HepG2 (cell line): ENCODE measurements at regions not wholly inside any gene's neighbourhood (a gene's known extent, or its start where the extent isn't known, plus 50 kb on each side); places are given as distances from the start of the nearest gene placed in this dataset.

Experiments
- ATAC-seq: fragments of 200-7000 bp; cut with Tn5 transposase; 3 replicates; pipeline ENCODE4 v1.9.1; 2020; ENCODE audit warnings: mild to moderate bottlenecking, moderate library complexity
- BruUV-seq: library from RNA; stranded (reverse); fragments of 400-500 nt; replicated peaks from 2 replicates; lab custom pipeline; 2021; lab: Mats Ljungman, UMichigan
- CTCF ChIA-PET: fragments of 300-600 bp; formaldehyde crosslinking; extraction: SDS; loops from one replicate; lab custom pipeline; 2021; ENCODE audit warnings: low total read pairs, inconsistent platforms, low intra/inter-chr PET ratio; lab: Yijun Ruan, JAX
- POLR2A ChIA-PET: fragments of 350-600 bp; sonication (Branson Sonifier 250); formaldehyde crosslinking; loops from one replicate; lab custom pipeline; 2020; ENCODE audit warnings: antibody characterized with exemption, inconsistent platforms; lab: Yijun Ruan, JAX
- DNase-seq: peaks from one replicate; pipeline ENCODE4 v3.0.0-alpha.2; 2015; ENCODE audit warnings: low spot score
- FAIRE-seq: peaks from 3 replicates; lab custom pipeline; 2011; peaks lifted over from hg19 to GRCh38; lab: Jason Lieb, UNC
- H2AFZ ChIP-seq: one replicate; pipeline ENCODE4 v1.6.1; 2011; ENCODE audit warnings: low read length, inconsistent platforms
- H3K27ac ChIP-seq: fragments of 300-600 bp; 3 replicates; pipeline ENCODE4 v1.8.0; 2011; ENCODE audit warnings: mixed run types, mild to moderate bottlenecking, mixed read lengths, low read length, inconsistent platforms; ENCODE audit not compliant: insufficient read depth; ENCODE audit errors: extremely low read length
- H3K27me3 ChIP-seq, 2 experiments: fragments of 200-600 bp in 1 of 2; 2 replicates in 1 of 2; 3 replicates in 1 of 2; pipeline versions ENCODE4 v1.6.0 to v1.8.0; 2011; ENCODE audit warnings: low read length in 2 of 2, mild to moderate bottlenecking in 2 of 2, moderate library complexity in 2 of 2, inconsistent platforms in 1 of 2; ENCODE audit not compliant: insufficient read depth in 2 of 2, control insufficient read depth in 1 of 2
- H3K36me3 ChIP-seq, 2 experiments: fragments of 200-600 bp in 1 of 2; replicated peaks in 1 of 2; 2 replicates in 1 of 2; 3 replicates in 1 of 2; pipeline versions ENCODE4 v1.5.1 to v1.8.0; 2011; ENCODE audit warnings: low read length in 2 of 2, inconsistent platforms in 1 of 2; ENCODE audit not compliant: insufficient read depth in 2 of 2, control insufficient read depth in 1 of 2
- H3K4me1 ChIP-seq: 2 replicates; pipeline ENCODE4 v1.5.1; 2012; ENCODE audit warnings: low read length, inconsistent platforms; ENCODE audit not compliant: insufficient read depth
- H3K4me2 ChIP-seq: 2 replicates; pipeline ENCODE4 v1.6.0; 2011; ENCODE audit warnings: low read depth, low read length, inconsistent platforms
- H3K4me3 ChIP-seq, 3 experiments: fragments of 200-600 bp in 1 of 3; sonication (generic), shearing (Covaris generic) in 1 of 3; replicated peaks in 1 of 3; 2 replicates each; pipeline ENCODE4 v1.5.1; 2011 to 2016; ENCODE audit warnings: low read length in 3 of 3, inconsistent platforms in 2 of 3, low read depth in 2 of 3, mild to moderate bottlenecking in 2 of 3, control low read depth in 1 of 3, mixed read lengths in 1 of 3; ENCODE audit not compliant: insufficient read depth in 1 of 3
- H3K79me2 ChIP-seq: one replicate; pipeline ENCODE4 v1.6.1; 2011; ENCODE audit warnings: low read length, inconsistent platforms; ENCODE audit not compliant: insufficient read depth
- H3K9ac ChIP-seq: 2 replicates; pipeline ENCODE4 v1.6.0; 2011; ENCODE audit warnings: mild to moderate bottlenecking, low read depth, low read length, inconsistent platforms; ENCODE audit not compliant: insufficient read depth
- H3K9me3 ChIP-seq: 2 replicates; pipeline ENCODE4 v1.5.1; 2012; ENCODE audit warnings: mild to moderate bottlenecking, low read length
- H4K20me1 ChIP-seq: 2 replicates; pipeline ENCODE4 v1.6.0; 2011; ENCODE audit warnings: inconsistent platforms, mild to moderate bottlenecking, low read length, moderate library complexity; ENCODE audit not compliant: insufficient read depth
- JDP2 ChIP-seq: sonication (generic); formaldehyde crosslinking; IDR thresholded peaks from 2 replicates; pipeline ENCODE4 v1.8.1; 2022; ENCODE audit warnings: missing genetic modification reagents, borderline replicate concordance
- KLF9 ChIP-seq: IDR thresholded peaks from 2 replicates; pipeline ENCODE4 v1.6.1; 2016; ENCODE audit warnings: low read depth
- KMT2A ChIP-seq: sonication (generic); formaldehyde crosslinking; IDR thresholded peaks from 2 replicates; pipeline ENCODE4 v1.4.0; 2020; ENCODE audit warnings: missing genetic modification reagents
- MBNL3 ChIP-seq: fragments of 250-450 bp; sonication (Bioruptor Pico); conservative IDR thresholded peaks from 2 replicates; pipeline ENCODE4 v1.8.0; 2022; ENCODE audit warnings: mild to moderate bottlenecking, inconsistent platforms
- NR2C2 ChIP-seq: sonication (generic); formaldehyde crosslinking; IDR thresholded peaks from 2 replicates; pipeline ENCODE4 v1.4.0; 2020; ENCODE audit warnings: missing genetic modification reagents, mild to moderate bottlenecking, moderate library complexity, borderline replicate concordance
- PCBP1 ChIP-seq: fragments of 200-400 bp; formaldehyde crosslinking; IDR thresholded peaks from 2 replicates; pipeline ENCODE4 v1.6.1; 2017; ENCODE audit warnings: mild to moderate bottlenecking, low read depth, low read length, borderline replicate concordance
- PLRG1 ChIP-seq: fragments of 450-650 bp; conservative IDR thresholded peaks from 2 replicates; pipeline ENCODE4 v1.6.1; 2016
- RFX5 ChIP-seq: IDR thresholded peaks from 2 replicates; pipeline ENCODE4 v1.6.1; 2011; ENCODE audit warnings: low read depth, low read length, improper control_type of control experiment
- SOX6 ChIP-seq, 2 experiments: fragments of 450-650 bp in 1 of 2; sonication (generic) in 1 of 2; formaldehyde crosslinking in 1 of 2; IDR thresholded peaks; 2 replicates each; pipeline versions ENCODE4 v1.4.0 to v1.6.1; 2017 to 2020; ENCODE audit warnings: antibody characterized with exemption in 1 of 2, mild to moderate bottlenecking in 1 of 2, missing genetic modification reagents in 1 of 2
- TCF7L2 ChIP-seq: IDR thresholded peaks from 2 replicates; pipeline ENCODE4 v1.6.1; 2011; ENCODE audit warnings: mild to moderate bottlenecking, low read depth, low read length, moderate library complexity
- ZFP1 ChIP-seq: IDR thresholded peaks from 2 replicates; pipeline ENCODE4 v1.6.1; 2016
- ZNF230 ChIP-seq: sonication (generic); formaldehyde crosslinking; IDR thresholded peaks from 2 replicates; pipeline ENCODE4 v1.4.0; 2020; ENCODE audit warnings: mild to moderate bottlenecking, missing genetic modification reagents
- ZNF468 ChIP-seq: sonication (generic); formaldehyde crosslinking; IDR thresholded peaks from 2 replicates; pipeline ENCODE4 v1.8.0; 2022; ENCODE audit warnings: mild to moderate bottlenecking, moderate library complexity, missing genetic modification reagents
- ZNF720 ChIP-seq: sonication (generic); formaldehyde crosslinking; IDR thresholded peaks from 2 replicates; pipeline ENCODE4 v1.4.0; 2020; ENCODE audit warnings: missing genetic modification reagents
- ZSCAN12 ChIP-seq: sonication (generic); formaldehyde crosslinking; IDR thresholded peaks from 2 replicates; pipeline ENCODE4 v1.9.0; 2021; ENCODE audit warnings: mild to moderate bottlenecking, missing genetic modification reagents
- ZSCAN20 ChIP-seq: sonication (generic); formaldehyde crosslinking; IDR thresholded peaks from 2 replicates; pipeline ENCODE4 v1.4.0; 2020; ENCODE audit warnings: missing genetic modification reagents, mild to moderate bottlenecking, borderline replicate concordance
- ZSCAN25 ChIP-seq: sonication (generic); formaldehyde crosslinking; IDR thresholded peaks from 2 replicates; pipeline ENCODE4 v1.8.0; 2022; ENCODE audit warnings: mild to moderate bottlenecking, missing genetic modification reagents
- WGBS: methylation state at CpG from one replicate; pipeline ENCODE4 v1.1.6; 2017; ENCODE audit warnings: low lambda C conversion rate; 5-methylcytosine and 5-hydroxymethylcytosine counted together
- in situ Hi-C: cut with HindIII; loops from 2 replicates; pipeline ENCODE4 v1.10.0; 2017; ENCODE audit warnings: low pct_unique_long_range_greater_than_20kb; ENCODE audit not compliant: extremely low pct_ligation_motif_present
- intact Hi-C: fragments of 100-400 bp; cut with micrococcal nuclease; formaldehyde crosslinking; loops from one replicate; pipeline ENCODE4 v1.10.0; 2022; ENCODE audit not compliant: unreplicated experiment
- TF ChIP-seq, protein P1 (sequence below): sonication (generic); formaldehyde crosslinking; IDR thresholded peaks from 2 replicates; pipeline ENCODE4 v1.5.0; 2020; ENCODE audit warnings: mild to moderate bottlenecking, missing genetic modification reagents
- TF ChIP-seq, protein P2 (sequence below): sonication (generic); formaldehyde crosslinking; IDR thresholded peaks from 2 replicates; pipeline ENCODE4 v1.9.0; 2021; ENCODE audit warnings: missing genetic modification reagents, mild to moderate bottlenecking, borderline replicate concordance

DNA sequence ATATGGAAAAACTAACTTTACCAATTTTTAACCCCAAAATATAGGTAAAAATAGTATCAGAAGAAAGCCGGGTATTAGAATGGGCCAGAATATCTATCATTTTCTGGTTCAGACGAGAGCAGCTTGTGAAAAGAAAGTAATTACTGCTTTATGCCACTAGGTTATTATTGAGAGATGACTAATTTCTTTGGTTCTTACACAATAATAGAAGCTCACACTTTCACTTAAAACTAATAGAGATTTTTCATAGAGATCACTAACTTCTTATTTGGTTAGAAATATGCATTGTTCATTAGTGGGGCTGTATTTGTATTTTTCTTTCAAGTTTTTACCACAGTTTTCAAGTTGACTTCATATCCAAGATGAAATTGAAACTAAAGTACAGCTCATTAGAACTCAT lies 1241.2 kb upstream of the FLRT2 start:
- BruUV-seq: no TSS peak
- H3K36me3 ChIP-seq: no peaks in the 10 kb centered on the region
- ChIA-PET POLR2A (no interaction called here), CTCF (no interaction called here)
- whole genome bisulfite sequencing: 2% methylated on average over 2 of the region's 2 CpGs
- no peaks in the 10 kb centered on the region for H3K4me1 ChIP-seq
- no peaks in the 10 kb centered on the region for H3K79me2 ChIP-seq
- no peak overlapping the region for H3K27ac ChIP-seq
- no peak overlapping the region for H2AFZ ChIP-seq
- H3K9me3 ChIP-seq: peaks cover 93% of the 10 kb centered on the region
- intact Hi-C loops: no loop called here
- FAIRE-seq: no peak
- H3K4me2 ChIP-seq: no peak overlapping the region
- H4K20me1 ChIP-seq: no peaks in the 10 kb centered on the region
- H3K9ac ChIP-seq: no peak overlapping the region
- TF ChIP-seq NR2C2 (CRISPR knock-in tag) (no peak), KMT2A (CRISPR knock-in tag) (no peak), PCBP1 (no peak), ZFP1 (CRISPR knock-in tag) (no peak), MBNL3 (no peak), KLF9 (CRISPR knock-in tag) (no peak), ZSCAN20 (CRISPR knock-in tag) (no peak), ZNF468 (CRISPR knock-in tag) (no peak), ZSCAN25 (CRISPR knock-in tag) (no peak), SOX6 (IDR thresholded peaks at IDR 0.05) (no peak), SOX6 (CRISPR knock-in tag; IDR thresholded peaks at IDR 0.05) (no peak), TCF7L2 (no peak), RFX5 (no peak), JDP2 (CRISPR knock-in tag) (no peak), ZNF720 (CRISPR knock-in tag) (no peak), ZSCAN12 (no peak), PLRG1 (no peak), ZNF230 (no peak)
- TF ChIP-seq, protein P1, sequence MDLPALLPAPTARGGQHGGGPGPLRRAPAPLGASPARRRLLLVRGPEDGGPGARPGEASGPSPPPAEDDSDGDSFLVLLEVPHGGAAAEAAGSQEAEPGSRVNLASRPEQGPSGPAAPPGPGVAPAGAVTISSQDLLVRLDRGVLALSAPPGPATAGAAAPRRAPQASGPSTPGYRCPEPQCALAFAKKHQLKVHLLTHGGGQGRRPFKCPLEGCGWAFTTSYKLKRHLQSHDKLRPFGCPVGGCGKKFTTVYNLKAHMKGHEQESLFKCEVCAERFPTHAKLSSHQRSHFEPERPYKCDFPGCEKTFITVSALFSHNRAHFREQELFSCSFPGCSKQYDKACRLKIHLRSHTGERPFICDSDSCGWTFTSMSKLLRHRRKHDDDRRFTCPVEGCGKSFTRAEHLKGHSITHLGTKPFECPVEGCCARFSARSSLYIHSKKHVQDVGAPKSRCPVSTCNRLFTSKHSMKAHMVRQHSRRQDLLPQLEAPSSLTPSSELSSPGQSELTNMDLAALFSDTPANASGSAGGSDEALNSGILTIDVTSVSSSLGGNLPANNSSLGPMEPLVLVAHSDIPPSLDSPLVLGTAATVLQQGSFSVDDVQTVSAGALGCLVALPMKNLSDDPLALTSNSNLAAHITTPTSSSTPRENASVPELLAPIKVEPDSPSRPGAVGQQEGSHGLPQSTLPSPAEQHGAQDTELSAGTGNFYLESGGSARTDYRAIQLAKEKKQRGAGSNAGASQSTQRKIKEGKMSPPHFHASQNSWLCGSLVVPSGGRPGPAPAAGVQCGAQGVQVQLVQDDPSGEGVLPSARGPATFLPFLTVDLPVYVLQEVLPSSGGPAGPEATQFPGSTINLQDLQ (CRISPR knock-in tag): no peak
- TF ChIP-seq, protein P2, sequence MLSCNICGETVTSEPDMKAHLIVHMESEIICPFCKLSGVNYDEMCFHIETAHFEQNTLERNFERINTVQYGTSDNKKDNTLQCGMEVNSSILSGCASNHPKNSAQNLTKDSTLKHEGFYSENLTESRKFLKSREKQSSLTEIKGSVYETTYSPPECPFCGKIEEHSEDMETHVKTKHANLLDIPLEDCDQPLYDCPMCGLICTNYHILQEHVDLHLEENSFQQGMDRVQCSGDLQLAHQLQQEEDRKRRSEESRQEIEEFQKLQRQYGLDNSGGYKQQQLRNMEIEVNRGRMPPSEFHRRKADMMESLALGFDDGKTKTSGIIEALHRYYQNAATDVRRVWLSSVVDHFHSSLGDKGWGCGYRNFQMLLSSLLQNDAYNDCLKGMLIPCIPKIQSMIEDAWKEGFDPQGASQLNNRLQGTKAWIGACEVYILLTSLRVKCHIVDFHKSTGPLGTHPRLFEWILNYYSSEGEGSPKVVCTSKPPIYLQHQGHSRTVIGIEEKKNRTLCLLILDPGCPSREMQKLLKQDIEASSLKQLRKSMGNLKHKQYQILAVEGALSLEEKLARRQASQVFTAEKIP (CRISPR knock-in tag): no peak
- ATAC-seq: no peak
- in situ Hi-C loops: no loop called here
- H3K4me3 ChIP-seq: no peak overlapping the region
- no peaks in the 10 kb centered on the region for H3K27me3 ChIP-seq
- DNase-seq: no peak
